Mesendoderm (in vitro differentiated cells): ENCODE measurements at regions not wholly inside any gene's neighbourhood (a gene's known extent, or its start where the extent isn't known, plus 50 kb on each side); places are given as distances from the start of the nearest gene placed in this dataset.
A peak's percentile ranks its signal among the peaks of the same experiment; 100 is the strongest.

Experiments
- DNase-seq: peaks from one replicate; pipeline ENCODE4 v3.0.0; 2013
- H2AK5ac ChIP-seq: 2 replicates; pipeline ENCODE4 v1.6.1; 2013; ENCODE audit warnings: low read length, inconsistent platforms
- H2BK120ac ChIP-seq: 2 replicates; pipeline ENCODE4 v1.6.1; 2013; ENCODE audit warnings: low read depth, mild to moderate bottlenecking, low read length, moderate library complexity, mixed read lengths
- H2BK15ac ChIP-seq: replicated peaks from 2 replicates; pipeline ENCODE4 v1.6.1; 2013; ENCODE audit warnings: low read depth, mild to moderate bottlenecking, moderate library complexity
- H2BK5ac ChIP-seq: 2 replicates; pipeline ENCODE4 v1.6.1; 2013; ENCODE audit warnings: low read length, inconsistent platforms
- H3K18ac ChIP-seq: 2 replicates; pipeline ENCODE4 v1.6.1; 2013; ENCODE audit warnings: mild to moderate bottlenecking, low read length, mixed read lengths
- H3K23ac ChIP-seq: one replicate; pipeline ENCODE4 v1.6.1; 2013; ENCODE audit warnings: low read length
- H3K27ac ChIP-seq: 2 replicates; pipeline ENCODE4 v1.5.1; 2013; ENCODE audit warnings: low read depth, mild to moderate bottlenecking, inconsistent platforms, low read length, moderate library complexity
- H3K27me3 ChIP-seq: 2 replicates; pipeline ENCODE4 v1.6.1; 2013; ENCODE audit warnings: low read length, control low read depth, mild to moderate bottlenecking, inconsistent platforms; ENCODE audit not compliant: insufficient read depth, poor library complexity
- H3K36me3 ChIP-seq: 2 replicates; pipeline ENCODE4 v1.6.1; 2013; ENCODE audit warnings: low read length, inconsistent platforms; ENCODE audit not compliant: control insufficient read depth, insufficient read depth
- H3K4ac ChIP-seq: one replicate; pipeline ENCODE4 v1.6.1; 2013; ENCODE audit warnings: low read depth, mild to moderate bottlenecking, low read length, moderate library complexity
- H3K4me1 ChIP-seq: 2 replicates; pipeline ENCODE4 v1.6.1; 2013; ENCODE audit warnings: low read depth, low read length, inconsistent platforms; ENCODE audit not compliant: control insufficient read depth
- H3K4me2 ChIP-seq: 2 replicates; pipeline ENCODE4 v1.6.1; 2013; ENCODE audit warnings: low read length
- H3K4me3 ChIP-seq: 2 replicates; pipeline ENCODE4 v1.5.1; 2013; ENCODE audit warnings: mild to moderate bottlenecking, low read length
- H3K56ac ChIP-seq: one replicate; pipeline ENCODE4 v1.6.1; 2013; ENCODE audit warnings: low read length
- H3K79me1 ChIP-seq: 2 replicates; pipeline ENCODE4 v1.6.1; 2013; ENCODE audit warnings: low read length, inconsistent platforms
- H3K79me2 ChIP-seq: 2 replicates; pipeline ENCODE4 v1.6.1; 2013; ENCODE audit warnings: mild to moderate bottlenecking, low read length; ENCODE audit not compliant: control insufficient read depth, insufficient read depth
- H3K9ac ChIP-seq: 2 replicates; pipeline ENCODE4 v1.6.1; 2013; ENCODE audit warnings: low read length, inconsistent platforms
- H4K5ac ChIP-seq: one replicate; pipeline ENCODE4 v1.6.1; 2013; ENCODE audit warnings: low read length
- H4K8ac ChIP-seq: one replicate; pipeline ENCODE4 v1.6.1; 2013; ENCODE audit warnings: low read depth, mild to moderate bottlenecking, control low read depth, low read length, moderate library complexity
- WGBS: extraction: QIAGEN DNeasy Blood & Tissue Kit; methylation state at CpG from one replicate; pipeline ENCODE4 v1.1.7; 2013; ENCODE audit warnings: low lambda C conversion rate, missing lambda C conversion rate; ENCODE audit not compliant: insufficient coverage; ENCODE audit errors: extremely low coverage; 5-methylcytosine and 5-hydroxymethylcytosine counted together

DNA sequence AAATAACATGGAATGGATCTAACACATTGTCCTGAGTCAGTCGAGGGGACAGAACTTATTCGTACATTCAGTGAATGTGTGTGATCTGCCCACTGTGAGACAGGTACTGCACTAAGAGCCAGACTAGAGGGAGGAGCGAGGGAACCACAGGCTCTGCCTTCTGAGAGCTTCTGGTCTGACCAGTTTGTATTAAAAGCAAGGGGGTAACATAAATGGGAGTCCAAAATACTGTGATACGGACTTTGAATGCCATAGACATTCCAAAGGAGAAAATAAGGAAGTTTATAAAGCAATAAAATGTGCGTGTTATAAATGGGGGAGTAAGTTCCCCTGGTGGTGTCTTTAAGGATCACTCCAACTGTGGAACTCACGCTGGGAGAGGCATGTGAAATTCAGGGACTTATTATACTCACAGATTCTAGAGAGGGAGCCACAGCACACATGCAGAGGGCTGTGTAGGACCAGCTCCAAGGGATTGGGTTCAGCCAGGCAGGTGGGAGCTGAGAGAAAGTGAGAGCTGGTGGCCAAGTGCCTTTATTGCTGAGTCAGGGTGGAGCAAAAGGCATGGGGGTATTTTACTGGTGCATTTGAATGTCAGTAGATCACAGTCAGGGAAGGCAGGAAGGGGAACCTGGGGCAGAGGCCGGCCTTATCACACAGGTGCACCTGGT is 186.5 kb upstream of the WWC1 start:
- H3K4me3 ChIP-seq, result no peak overlapping the region
- no peak overlapping the region for H2BK120ac ChIP-seq
- no peaks in the 10 kb centered on the region for H3K4me1 ChIP-seq
- no peak overlapping the region for H3K23ac ChIP-seq
- H2BK5ac ChIP-seq, result no peak overlapping the region
- no peak overlapping the region for H3K18ac ChIP-seq
- no peak overlapping the region for H2BK15ac ChIP-seq
- no peak overlapping the region for H4K8ac ChIP-seq
- no peaks in the 10 kb centered on the region for H3K79me1 ChIP-seq
- H3K27me3 ChIP-seq, result no peaks in the 10 kb centered on the region
- no peaks in the 10 kb centered on the region for H3K79me2 ChIP-seq
- H3K4me2 ChIP-seq, result no peak overlapping the region
- H3K27ac ChIP-seq, result no peak overlapping the region
- H3K56ac ChIP-seq, result no peak overlapping the region
- H3K36me3 ChIP-seq, result no peaks in the 10 kb centered on the region
- no peak overlapping the region for H3K9ac ChIP-seq
- no peak overlapping the region for H4K5ac ChIP-seq
- no peak overlapping the region for H3K4ac ChIP-seq
- peak; percentile 57 for DNase-seq
- WGBS, result no CpG with 5 or more reads among the region's 7 CpGs
- no peak overlapping the region for H2AK5ac ChIP-seq

DNA sequence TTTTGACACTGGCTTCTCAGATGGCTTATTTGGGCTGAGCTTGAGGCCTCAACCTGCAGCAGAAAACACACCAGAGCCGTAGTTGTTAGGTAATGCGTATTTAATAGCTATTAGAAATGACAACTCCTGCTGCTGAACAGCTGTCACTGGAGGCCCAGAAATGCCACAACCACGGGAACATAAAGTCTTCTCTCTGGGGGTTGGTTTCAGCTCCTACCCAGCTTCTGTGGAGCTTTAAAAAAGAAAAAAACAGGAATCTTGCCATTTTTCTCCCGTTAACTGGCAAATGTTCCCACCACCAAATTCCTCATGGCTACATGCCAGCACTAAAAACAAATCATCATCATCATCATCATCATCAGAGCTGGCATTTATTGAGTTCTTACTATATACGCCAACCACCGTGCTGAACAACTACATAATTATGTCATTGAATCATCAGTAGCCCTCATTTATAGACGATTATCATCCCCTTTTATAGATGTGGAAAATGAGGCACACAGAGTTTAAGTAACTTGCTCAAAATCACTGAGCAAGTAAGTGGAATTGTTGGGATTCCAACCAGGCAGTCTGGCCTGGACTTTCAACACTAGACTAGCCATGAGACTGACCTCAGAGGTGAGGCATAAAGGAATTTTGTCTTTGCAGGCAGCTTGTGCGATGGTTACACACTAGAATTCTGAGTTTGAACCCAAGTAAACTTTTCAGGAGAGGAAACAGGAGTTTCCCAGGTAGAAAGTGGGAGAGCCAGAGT is 185.3 kb upstream of the WWC1 start:
- no peak overlapping the region for H3K9ac ChIP-seq
- no peaks in the 10 kb centered on the region for H3K79me2 ChIP-seq
- no peak overlapping the region for H3K4ac ChIP-seq
- no peaks in the 10 kb centered on the region for H3K79me1 ChIP-seq
- H3K27ac ChIP-seq, result no peak overlapping the region
- H3K4me1 ChIP-seq, result no peaks in the 10 kb centered on the region
- H2BK15ac ChIP-seq, result no peak overlapping the region
- no peaks in the 10 kb centered on the region for H3K36me3 ChIP-seq
- no peak overlapping the region for H4K8ac ChIP-seq
- no peak overlapping the region for H2BK5ac ChIP-seq
- H3K4me3 ChIP-seq, result no peak overlapping the region
- no peak overlapping the region for H4K5ac ChIP-seq
- no peak overlapping the region for H3K18ac ChIP-seq
- no CpG with 5 or more reads among the region's 8 CpGs for WGBS
- no peak overlapping the region for H3K56ac ChIP-seq
- H3K27me3 ChIP-seq, result no peaks in the 10 kb centered on the region
- no peak overlapping the region for H2AK5ac ChIP-seq
- no peak overlapping the region for H3K4me2 ChIP-seq
- H3K23ac ChIP-seq, result no peak overlapping the region
- DNase-seq, result no peak
- no peak overlapping the region for H2BK120ac ChIP-seq

DNA sequence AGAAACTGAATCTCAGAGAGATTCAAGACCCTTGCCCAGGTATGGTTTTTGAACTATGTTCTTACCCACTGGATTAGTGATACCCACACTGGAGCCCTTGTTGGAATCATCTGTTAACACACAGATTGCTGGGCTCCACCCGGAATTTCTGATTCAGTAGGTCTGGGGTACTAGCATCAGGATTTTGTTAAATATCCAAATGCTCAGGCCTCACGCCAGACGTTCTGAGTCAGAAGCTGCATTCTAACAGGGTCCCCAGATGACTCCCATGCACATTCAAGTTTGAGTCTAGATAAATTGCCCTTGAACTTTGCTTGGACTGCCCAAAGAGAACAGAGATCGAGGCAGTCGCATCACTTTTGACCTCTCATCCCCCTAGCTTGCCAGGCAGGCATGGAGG is 182.0 kb upstream of the WWC1 start:
- no peak overlapping the region for H3K4me3 ChIP-seq
- H2AK5ac ChIP-seq, result no peak overlapping the region
- no peak overlapping the region for H3K27ac ChIP-seq
- no peaks in the 10 kb centered on the region for H3K27me3 ChIP-seq
- no peak overlapping the region for H2BK5ac ChIP-seq
- H3K18ac ChIP-seq, result no peak overlapping the region
- H3K56ac ChIP-seq, result no peak overlapping the region
- H3K4me2 ChIP-seq, result no peak overlapping the region
- H3K9ac ChIP-seq, result no peak overlapping the region
- no peak overlapping the region for H4K8ac ChIP-seq
- H3K36me3 ChIP-seq, result no peaks in the 10 kb centered on the region
- no peaks in the 10 kb centered on the region for H3K79me1 ChIP-seq
- WGBS, result no CpG with 5 or more reads among the region's 5 CpGs
- H3K4ac ChIP-seq, result no peak overlapping the region
- H3K79me2 ChIP-seq, result no peaks in the 10 kb centered on the region
- no peak overlapping the region for H4K5ac ChIP-seq
- no peaks in the 10 kb centered on the region for H3K4me1 ChIP-seq
- no peak for DNase-seq
- H2BK120ac ChIP-seq, result no peak overlapping the region
- H3K23ac ChIP-seq, result no peak overlapping the region
- no peak overlapping the region for H2BK15ac ChIP-seq

DNA sequence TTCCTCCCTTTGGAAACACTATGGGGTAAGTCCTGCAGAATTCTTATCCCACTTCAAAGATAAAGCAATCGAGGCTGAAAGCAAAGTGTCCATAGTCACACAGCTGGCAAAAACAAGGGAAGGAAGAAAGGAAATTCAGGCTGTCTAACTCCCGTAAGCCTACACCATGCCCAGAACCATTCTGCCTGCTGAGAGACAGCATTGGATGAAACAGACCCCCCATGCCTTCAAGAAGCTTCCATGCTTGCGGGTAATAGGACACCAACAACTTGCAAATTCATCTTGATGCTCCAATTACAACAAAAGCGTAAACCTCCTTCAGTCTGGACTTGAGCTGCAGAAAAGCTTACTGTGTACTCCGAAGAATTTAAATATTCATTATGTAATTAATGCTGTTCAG is 181.1 kb upstream of the WWC1 start:
- Histone ChIP-seq H3K4ac (no peak overlapping the region), H4K8ac (no peak overlapping the region), H3K36me3 (no peaks in the 10 kb centered on the region), H2AK5ac (no peak overlapping the region), H2BK15ac (no peak overlapping the region), H3K4me3 (no peak overlapping the region), H3K4me2 (no peak overlapping the region), H3K18ac (no peak overlapping the region), H2BK120ac (no peak overlapping the region), H3K9ac (no peak overlapping the region), H3K4me1 (no peaks in the 10 kb centered on the region), H3K79me2 (no peaks in the 10 kb centered on the region), H3K27ac (no peak overlapping the region), H3K23ac (no peak overlapping the region), H3K27me3 (no peaks in the 10 kb centered on the region), H3K79me1 (no peaks in the 10 kb centered on the region), H2BK5ac (no peak overlapping the region), H3K56ac (no peak overlapping the region), H4K5ac (no peak overlapping the region)
- WGBS, result no CpG with 5 or more reads among the region's 5 CpGs
- DNase-seq, result peak; percentile 47

DNA sequence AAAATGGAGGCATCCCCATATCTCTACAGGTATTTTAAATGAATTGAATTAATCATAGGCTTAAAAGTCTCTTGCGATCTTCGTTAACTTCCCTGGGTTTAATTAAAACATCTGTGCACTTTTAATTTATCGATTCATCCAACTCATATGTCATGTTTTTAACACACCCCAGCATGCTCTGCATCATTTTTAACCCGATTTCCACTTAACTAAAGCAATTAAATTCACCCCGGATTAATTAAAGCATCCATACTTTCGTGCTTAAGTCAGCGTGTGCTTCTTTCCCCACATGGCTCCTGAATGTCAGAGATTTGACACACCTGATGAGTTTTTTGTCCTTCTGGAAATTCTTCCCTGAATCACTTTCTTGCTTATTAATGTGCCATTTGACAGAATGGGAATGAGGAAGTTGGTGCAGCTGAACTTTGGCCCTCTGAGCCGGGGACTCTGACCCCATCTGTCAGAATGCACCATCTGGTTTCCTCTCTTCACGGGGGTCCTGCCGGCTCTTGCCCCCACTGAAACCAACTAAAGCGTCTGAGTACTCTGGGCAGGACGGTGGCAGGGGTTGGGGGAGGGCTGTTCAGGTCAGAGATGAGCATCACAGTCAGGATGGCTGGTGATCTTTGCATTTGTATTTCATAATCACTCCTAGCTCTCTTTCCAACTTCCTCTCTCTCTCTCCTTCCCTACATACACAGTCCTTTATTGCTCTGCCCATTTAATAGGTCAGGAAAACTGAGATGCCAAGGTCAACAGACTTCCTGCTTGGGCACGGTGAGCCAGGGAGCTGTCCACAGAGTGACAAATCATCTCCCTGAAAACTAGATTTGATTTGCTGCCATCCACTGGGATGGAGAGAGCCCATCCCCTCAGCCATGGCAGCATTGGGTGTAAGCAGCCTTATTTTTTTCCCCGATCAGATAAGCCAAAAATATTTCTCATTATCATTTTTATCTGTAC is 180.3 kb upstream of the WWC1 start:
- no peak overlapping the region for H3K9ac ChIP-seq
- H4K5ac ChIP-seq, result no peak overlapping the region
- H3K4me3 ChIP-seq, result no peak overlapping the region
- H2BK5ac ChIP-seq, result no peak overlapping the region
- no peak overlapping the region for H2BK120ac ChIP-seq
- 100% methylated on average over 4 of the region's 14 CpGs for WGBS
- no peak overlapping the region for H3K18ac ChIP-seq
- no peak overlapping the region for H3K56ac ChIP-seq
- no peaks in the 10 kb centered on the region for H3K79me1 ChIP-seq
- H4K8ac ChIP-seq, result no peak overlapping the region
- no peaks in the 10 kb centered on the region for H3K27me3 ChIP-seq
- no peaks in the 10 kb centered on the region for H3K4me1 ChIP-seq
- H3K36me3 ChIP-seq, result no peaks in the 10 kb centered on the region
- no peak overlapping the region for H2BK15ac ChIP-seq
- H2AK5ac ChIP-seq, result no peak overlapping the region
- no peak for DNase-seq
- H3K27ac ChIP-seq, result no peak overlapping the region
- no peak overlapping the region for H3K23ac ChIP-seq
- no peak overlapping the region for H3K4me2 ChIP-seq
- no peaks in the 10 kb centered on the region for H3K79me2 ChIP-seq
- H3K4ac ChIP-seq, result no peak overlapping the region
